WERI-Rb-1 (cell line): ENCODE measurements at regions not wholly inside any gene's neighbourhood (a gene's known extent, or its start where the extent isn't known, plus 50 kb on each side); places are given as distances from the start of the nearest gene placed in this dataset.

Source experiments
- DNase-seq: peaks from one replicate; pipeline ENCODE4 v3.0.0-alpha.2; 2020
- H3K27ac ChIP-seq: fragments of 250-450 bp; sonication (Bioruptor Pico); 2 replicates; pipeline ENCODE4 v1.5.1; 2020; ENCODE audit warnings: mild to moderate bottlenecking, moderate library complexity
- H3K27me3 ChIP-seq: fragments of 250-450 bp; sonication (Bioruptor Pico); 2 replicates; pipeline ENCODE4 v1.5.1; 2021; ENCODE audit warnings: mild to moderate bottlenecking, low read depth, moderate library complexity; ENCODE audit not compliant: insufficient read depth, severe bottlenecking
- H3K36me3 ChIP-seq: fragments of 250-450 bp; sonication (Bioruptor Pico); 2 replicates; pipeline ENCODE4 v1.5.1; 2020; ENCODE audit warnings: mild to moderate bottlenecking, moderate library complexity
- H3K4me3 ChIP-seq: 2 replicates; pipeline ENCODE4 v1.5.1; 2011; ENCODE audit warnings: low read depth, mild to moderate bottlenecking, control low read depth, low read length
- H3K9me3 ChIP-seq: fragments of 250-450 bp; sonication (Bioruptor Pico); 2 replicates; pipeline ENCODE4 v1.5.1; 2021; ENCODE audit warnings: mild to moderate bottlenecking, moderate library complexity; ENCODE audit not compliant: severe bottlenecking
- CTCF ChIP-seq: IDR thresholded peaks from 2 replicates; pipeline ENCODE4 v1.5.1; 2011; ENCODE audit warnings: low read depth, mild to moderate bottlenecking, control low read depth, inconsistent platforms, low read length

DNA sequence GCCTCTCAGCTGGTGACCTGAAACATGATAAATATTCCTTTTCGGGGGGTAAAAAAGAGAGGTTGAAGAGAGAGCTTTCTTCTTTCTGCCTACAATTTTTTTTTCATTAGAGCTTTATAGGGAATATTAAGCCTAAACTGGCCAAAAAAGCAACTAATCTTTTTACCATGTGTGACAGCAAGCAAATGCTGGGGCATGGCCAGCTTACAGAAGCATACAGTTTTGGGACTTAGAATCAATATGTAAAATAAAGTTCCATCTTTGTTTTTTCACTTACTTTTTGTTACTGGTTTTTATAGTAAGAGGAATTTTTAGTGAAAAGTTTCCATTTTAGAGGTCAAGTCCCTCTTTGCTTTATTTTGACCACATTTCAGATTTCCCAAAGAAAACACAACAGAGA is 301.2 kb upstream of the DEPDC1 start:
- DNase-seq = no peak
- no peak for TF ChIP-seq CTCF
- H3K27ac ChIP-seq = no peak overlapping the region
- no peaks in the 10 kb centered on the region for H3K27me3 ChIP-seq
- no peak overlapping the region for H3K4me3 ChIP-seq
- H3K36me3 ChIP-seq = no peaks in the 10 kb centered on the region
- no peaks in the 10 kb centered on the region for H3K9me3 ChIP-seq

- H3K27ac ChIP-seq = no peak overlapping the region
- no peaks in the 10 kb centered on the region for H3K36me3 ChIP-seq
- DNase-seq = no peak
- H3K9me3 ChIP-seq = no peaks in the 10 kb centered on the region
- no peaks in the 10 kb centered on the region for H3K27me3 ChIP-seq
- H3K4me3 ChIP-seq = no peak overlapping the region
- no peak for TF ChIP-seq CTCF
Measured at GRCh38 chr1:68799096-68799495, 302.2 kb upstream of the DEPDC1 start.

GRCh38 chr1:68800182-68800581 is 303.3 kb upstream of the DEPDC1 start:
- Histone ChIP-seq H3K27ac (no peak overlapping the region), H3K27me3 (no peaks in the 10 kb centered on the region), H3K36me3 (no peaks in the 10 kb centered on the region), H3K4me3 (no peak overlapping the region), H3K9me3 (no peaks in the 10 kb centered on the region)
- no peak for TF ChIP-seq CTCF
- no peak for DNase-seq

- no peak for TF ChIP-seq CTCF
- no peaks in the 10 kb centered on the region for H3K36me3 ChIP-seq
- H3K27me3 ChIP-seq = no peaks in the 10 kb centered on the region
- H3K9me3 ChIP-seq = no peaks in the 10 kb centered on the region
- H3K4me3 ChIP-seq = no peak overlapping the region
- DNase-seq = no peak
- H3K27ac ChIP-seq = no peak overlapping the region
Measured at GRCh38 chr1:68801440-68801839, 304.6 kb upstream of the DEPDC1 start.

GRCh38 chr1:68805097-68805641 is 308.3 kb upstream of the DEPDC1 start:
- H3K4me3 ChIP-seq = no peak overlapping the region
- no peak for TF ChIP-seq CTCF
- DNase-seq = no peak
- H3K27me3 ChIP-seq = no peaks in the 10 kb centered on the region
- no peak overlapping the region for H3K27ac ChIP-seq
- no peaks in the 10 kb centered on the region for H3K9me3 ChIP-seq
- H3K36me3 ChIP-seq = no peaks in the 10 kb centered on the region

GRCh38 chr1:68808351-68808750 is 311.5 kb upstream of the DEPDC1 start:
- no peaks in the 10 kb centered on the region for H3K27me3 ChIP-seq
- no peak for TF ChIP-seq CTCF
- no peak overlapping the region for H3K27ac ChIP-seq
- no peak overlapping the region for H3K4me3 ChIP-seq
- no peaks in the 10 kb centered on the region for H3K36me3 ChIP-seq
- DNase-seq = no peak
- no peaks in the 10 kb centered on the region for H3K9me3 ChIP-seq
